ENCODE measurements at regions not wholly inside any gene's neighbourhood (a gene's known extent, or its start where the extent isn't known, plus 50 kb on each side); places are given as distances from the start of the nearest gene placed in this dataset.

DNA sequence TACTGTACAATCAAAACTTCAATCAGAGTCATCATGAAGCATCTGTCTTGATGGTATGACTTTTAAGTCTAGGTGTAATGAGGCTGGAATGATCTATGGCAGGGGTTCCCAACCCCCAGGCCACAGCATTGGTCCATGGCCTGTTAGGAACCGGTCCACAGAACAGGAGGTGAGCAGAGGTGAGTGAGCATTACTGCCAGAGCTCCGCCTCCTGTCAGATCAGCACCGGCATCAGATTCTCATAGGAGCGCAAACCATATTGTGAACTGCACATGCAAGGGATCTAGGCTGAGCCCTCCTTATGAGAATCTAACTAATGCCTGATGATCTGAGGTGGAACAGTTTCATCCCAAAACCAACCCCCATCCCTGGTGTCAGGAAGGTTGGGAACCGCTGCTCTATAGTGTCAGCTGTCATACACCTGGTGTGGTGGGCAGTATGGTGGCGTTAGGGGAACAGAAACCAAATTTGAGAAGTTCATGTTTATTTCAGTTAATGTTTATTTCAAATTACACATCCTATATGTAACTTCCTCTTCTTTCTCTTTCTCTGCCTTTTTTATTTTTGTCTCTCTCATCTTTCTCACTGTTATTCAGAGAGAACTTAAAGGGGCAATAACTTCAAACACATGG, 432.6 kb downstream of the TNS3 start:
- peak overlapping the region; percentile 80 for H4K91ac ChIP-seq (ENCODE audit: low read length)
- H3K23ac ChIP-seq (ENCODE audit: low read length in 2 of 2), result no peak overlapping the region
- peak overlapping the region; percentile 73 for H2BK120ac ChIP-seq (ENCODE audit: low read depth, low read length)
- peak overlapping the region; percentile 67 for H2AK5ac ChIP-seq (ENCODE audit: low read length, severe bottlenecking)
- H3K36me3 ChIP-seq (ENCODE audit: control insufficient read depth in 1 of 2, insufficient read depth in 2 of 2, low read depth in 1 of 2, low read length in 2 of 2), result no peaks in the 10 kb centered on the region
- H3K9me3 ChIP-seq (ENCODE audit: control insufficient read depth, low read length), result no peaks in the 10 kb centered on the region
- peak overlapping the region; percentile 51 to 64 for H3K4ac ChIP-seq (ENCODE audit: low read depth in 1 of 2, low read length in 2 of 2)
- H2BK5ac ChIP-seq (ENCODE audit: low read depth, low read length, poor library complexity, severe bottlenecking), result no peak overlapping the region
- no peak overlapping the region for H3K9ac ChIP-seq (ENCODE audit: low read length)
- H3K4me2 ChIP-seq (ENCODE audit: low read length, poor library complexity, severe bottlenecking), result no peak overlapping the region
- no peak overlapping the region for H2BK15ac ChIP-seq (ENCODE audit: low read depth, poor library complexity, severe bottlenecking)
- peak overlapping the region; percentile 74 to 84 for H2BK12ac ChIP-seq (ENCODE audit: low read length in 2 of 2)
- H3K14ac ChIP-seq (ENCODE audit: low read length in 2 of 2), result peak overlapping the region in 1 of 2 experiments; percentile 86
- no peak for DNase-seq
- H3K27me3 ChIP-seq (ENCODE audit: control insufficient read depth in 1 of 2, insufficient read depth in 1 of 2, low read length in 2 of 2), result no peaks in the 10 kb centered on the region
- H3K27ac ChIP-seq (ENCODE audit: low read length, poor library complexity, severe bottlenecking), result peak overlapping the region; percentile 14
- H3K4me3 ChIP-seq (ENCODE audit: insufficient read depth in 1 of 2, low read depth in 1 of 2, low read length in 2 of 2), result no peak overlapping the region
- H3K79me1 ChIP-seq (replicated peaks; ENCODE audit: low read length, poor library complexity, severe bottlenecking), result no peaks in the 10 kb centered on the region
- WGBS, result 90% methylated on average over 4 of the region's 6 CpGs
- H3K18ac ChIP-seq (ENCODE audit: low read depth in 1 of 2, low read length in 2 of 2), result peak overlapping the region; percentile 42 to 94
- H4K8ac ChIP-seq (ENCODE audit: low read length), result peak overlapping the region; percentile 85
- H3K4me1 ChIP-seq (ENCODE audit: control insufficient read depth, insufficient read depth, low read depth, low read length), result peaks cover 8% of the 10 kb centered on the region
- no peak overlapping the region for H2AFZ ChIP-seq (ENCODE audit: low read depth, low read length)

GRCh38 chr7:47148536-47149207, 433.2 kb downstream of the TNS3 start:
- Histone ChIP-seq H3K4ac (ENCODE audit: low read depth in 1 of 2, low read length in 2 of 2) (no peak overlapping the region), H3K27me3 (ENCODE audit: control insufficient read depth in 1 of 2, insufficient read depth in 1 of 2, low read length in 2 of 2) (no peaks in the 10 kb centered on the region), H3K79me1 (replicated peaks; ENCODE audit: low read length, poor library complexity, severe bottlenecking) (no peaks in the 10 kb centered on the region), H3K4me2 (ENCODE audit: low read length, poor library complexity, severe bottlenecking) (no peak overlapping the region), H3K23ac (ENCODE audit: low read length in 2 of 2) (no peak overlapping the region), H3K36me3 (ENCODE audit: control insufficient read depth in 1 of 2, insufficient read depth in 2 of 2, low read depth in 1 of 2, low read length in 2 of 2) (no peaks in the 10 kb centered on the region), H2AFZ (ENCODE audit: low read depth, low read length) (no peak overlapping the region), H3K9me3 (ENCODE audit: control insufficient read depth, low read length) (no peaks in the 10 kb centered on the region), H2BK120ac (ENCODE audit: low read depth, low read length) (no peak overlapping the region), H3K18ac (ENCODE audit: low read depth in 1 of 2, low read length in 2 of 2) (peak overlapping the region in 1 of 2 experiments; percentile 94), H3K9ac (ENCODE audit: low read length) (no peak overlapping the region), H2AK5ac (ENCODE audit: low read length, severe bottlenecking) (no peak overlapping the region), H2BK12ac (ENCODE audit: low read length in 2 of 2) (peak overlapping the region in 1 of 2 experiments; percentile 84), H2BK15ac (ENCODE audit: low read depth, poor library complexity, severe bottlenecking) (no peak overlapping the region), H3K4me3 (ENCODE audit: insufficient read depth in 1 of 2, low read depth in 1 of 2, low read length in 2 of 2) (no peak overlapping the region), H2BK5ac (ENCODE audit: low read depth, low read length, poor library complexity, severe bottlenecking) (no peak overlapping the region), H3K4me1 (ENCODE audit: control insufficient read depth, insufficient read depth, low read depth, low read length) (peaks cover 7% of the 10 kb centered on the region), H4K8ac (ENCODE audit: low read length) (no peak overlapping the region), H3K14ac (ENCODE audit: low read length in 2 of 2) (no peak overlapping the region), H4K91ac (ENCODE audit: low read length) (no peak overlapping the region), H3K27ac (ENCODE audit: low read length, poor library complexity, severe bottlenecking) (peak overlapping the region; percentile 14)
- 20% methylated on average over 2 of the region's 5 CpGs for WGBS
- DNase-seq, result peak; percentile 59

DNA sequence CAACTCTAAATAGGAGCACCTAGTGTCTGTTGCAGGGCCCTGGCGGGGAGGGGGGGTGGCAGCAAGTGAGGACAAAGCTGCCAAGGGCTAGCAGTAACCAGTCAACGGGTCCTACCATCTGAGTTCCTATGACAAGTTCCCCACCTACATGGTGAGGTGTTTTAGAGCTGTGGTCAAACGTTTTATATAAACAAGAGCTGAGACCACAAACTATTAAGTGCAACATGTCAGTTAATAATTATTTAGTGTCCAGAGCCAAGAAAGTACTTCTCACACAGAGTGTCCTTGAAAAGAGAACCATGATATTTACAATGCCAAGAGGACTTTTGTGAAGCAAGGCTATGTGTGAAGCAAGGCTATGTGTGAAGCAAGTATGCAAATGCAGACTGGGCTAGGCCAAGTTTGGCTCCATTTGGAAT, 434.7 kb downstream of the TNS3 start:
- no peak overlapping the region for H3K23ac ChIP-seq (ENCODE audit: low read length in 2 of 2)
- no peaks in the 10 kb centered on the region for H3K36me3 ChIP-seq (ENCODE audit: control insufficient read depth in 1 of 2, insufficient read depth in 2 of 2, low read depth in 1 of 2, low read length in 2 of 2)
- H4K91ac ChIP-seq (ENCODE audit: low read length), result no peak overlapping the region
- DNase-seq, result peak; percentile 64
- no peak overlapping the region for H3K9ac ChIP-seq (ENCODE audit: low read length)
- H2BK120ac ChIP-seq (ENCODE audit: low read depth, low read length), result no peak overlapping the region
- no peaks in the 10 kb centered on the region for H3K27me3 ChIP-seq (ENCODE audit: control insufficient read depth in 1 of 2, insufficient read depth in 1 of 2, low read length in 2 of 2)
- no peak overlapping the region for H3K14ac ChIP-seq (ENCODE audit: low read length in 2 of 2)
- peak overlapping the region; percentile 69 for H3K27ac ChIP-seq (ENCODE audit: low read length, poor library complexity, severe bottlenecking)
- peaks cover 4% of the 10 kb centered on the region for H3K4me1 ChIP-seq (ENCODE audit: control insufficient read depth, insufficient read depth, low read depth, low read length)
- no peak overlapping the region for H3K4ac ChIP-seq (ENCODE audit: low read depth in 1 of 2, low read length in 2 of 2)
- no CpG with 5 or more reads among the region's 3 CpGs for WGBS
- H3K4me3 ChIP-seq (ENCODE audit: insufficient read depth in 1 of 2, low read depth in 1 of 2, low read length in 2 of 2), result no peak overlapping the region
- H2BK12ac ChIP-seq (ENCODE audit: low read length in 2 of 2), result no peak overlapping the region
- no peaks in the 10 kb centered on the region for H3K9me3 ChIP-seq (ENCODE audit: control insufficient read depth, low read length)
- no peak overlapping the region for H3K4me2 ChIP-seq (ENCODE audit: low read length, poor library complexity, severe bottlenecking)
- H2AFZ ChIP-seq (ENCODE audit: low read depth, low read length), result no peak overlapping the region
- H2BK5ac ChIP-seq (ENCODE audit: low read depth, low read length, poor library complexity, severe bottlenecking), result no peak overlapping the region
- no peaks in the 10 kb centered on the region for H3K79me1 ChIP-seq (replicated peaks; ENCODE audit: low read length, poor library complexity, severe bottlenecking)
- no peak overlapping the region for H2AK5ac ChIP-seq (ENCODE audit: low read length, severe bottlenecking)
- H2BK15ac ChIP-seq (ENCODE audit: low read depth, poor library complexity, severe bottlenecking), result no peak overlapping the region
- H3K18ac ChIP-seq (ENCODE audit: low read depth in 1 of 2, low read length in 2 of 2), result peak overlapping the region in 1 of 2 experiments; percentile 39
- H4K8ac ChIP-seq (ENCODE audit: low read length), result no peak overlapping the region

GRCh38 chr7:47145982-47146381, 435.9 kb downstream of the TNS3 start:
- H3K27ac ChIP-seq (ENCODE audit: low read length, poor library complexity, severe bottlenecking), result no peak overlapping the region
- H2BK12ac ChIP-seq (ENCODE audit: low read length in 2 of 2), result no peak overlapping the region
- no peak overlapping the region for H2AFZ ChIP-seq (ENCODE audit: low read depth, low read length)
- H3K4me3 ChIP-seq (ENCODE audit: insufficient read depth in 1 of 2, low read depth in 1 of 2, low read length in 2 of 2), result no peak overlapping the region
- peak overlapping the region; percentile 61 for H2BK120ac ChIP-seq (ENCODE audit: low read depth, low read length)
- DNase-seq, result no peak
- H3K9ac ChIP-seq (ENCODE audit: low read length), result no peak overlapping the region
- no peaks in the 10 kb centered on the region for H3K36me3 ChIP-seq (ENCODE audit: control insufficient read depth in 1 of 2, insufficient read depth in 2 of 2, low read depth in 1 of 2, low read length in 2 of 2)
- no peak overlapping the region for H2BK5ac ChIP-seq (ENCODE audit: low read depth, low read length, poor library complexity, severe bottlenecking)
- peak overlapping the region; percentile 3 for H2AK5ac ChIP-seq (ENCODE audit: low read length, severe bottlenecking)
- no peaks in the 10 kb centered on the region for H3K27me3 ChIP-seq (ENCODE audit: control insufficient read depth in 1 of 2, insufficient read depth in 1 of 2, low read length in 2 of 2)
- no peak overlapping the region for H3K4me2 ChIP-seq (ENCODE audit: low read length, poor library complexity, severe bottlenecking)
- peaks cover 4% of the 10 kb centered on the region for H3K4me1 ChIP-seq (ENCODE audit: control insufficient read depth, insufficient read depth, low read depth, low read length)
- peak overlapping the region in 1 of 2 experiments; percentile 87 for H3K4ac ChIP-seq (ENCODE audit: low read depth in 1 of 2, low read length in 2 of 2)
- peak overlapping the region; percentile 50 for H4K91ac ChIP-seq (ENCODE audit: low read length)
- H3K23ac ChIP-seq (ENCODE audit: low read length in 2 of 2), result no peak overlapping the region
- peak overlapping the region; percentile 7 for H2BK15ac ChIP-seq (ENCODE audit: low read depth, poor library complexity, severe bottlenecking)
- peak overlapping the region; percentile 49 for H4K8ac ChIP-seq (ENCODE audit: low read length)
- no peaks in the 10 kb centered on the region for H3K79me1 ChIP-seq (replicated peaks; ENCODE audit: low read length, poor library complexity, severe bottlenecking)
- WGBS, result 51% methylated on average over 1 of the region's 1 CpG
- no peak overlapping the region for H3K14ac ChIP-seq (ENCODE audit: low read length in 2 of 2)
- peak overlapping the region; percentile 62 to 64 for H3K18ac ChIP-seq (ENCODE audit: low read depth in 1 of 2, low read length in 2 of 2)
- no peaks in the 10 kb centered on the region for H3K9me3 ChIP-seq (ENCODE audit: control insufficient read depth, low read length)

All from mesenchymal stem cell (in vitro differentiated cells and primary cell).